H9 (cell line): ENCODE measurements at regions not wholly inside any gene's neighbourhood (a gene's known extent, or its start where the extent isn't known, plus 50 kb on each side); places are given as distances from the start of the nearest gene placed in this dataset.
A peak's percentile ranks its signal among the peaks of the same experiment; 100 is the strongest.

Source experiments
- DNase-seq: peaks from one replicate; pipeline ENCODE4 v3.0.0-alpha.2; 2017
- H2AFZ ChIP-seq: one replicate; pipeline ENCODE4 v1.6.1; 2013; ENCODE audit warnings: mild to moderate bottlenecking, low read length, control low read depth, moderate library complexity
- H2AK5ac ChIP-seq: 2 replicates; pipeline ENCODE4 v1.6.1; 2013; ENCODE audit warnings: low read length, control low read depth, mixed read lengths; ENCODE audit not compliant: insufficient read length
- H2BK120ac ChIP-seq: one replicate; pipeline ENCODE4 v1.6.1; 2013; ENCODE audit warnings: low read depth, mild to moderate bottlenecking, low read length, control low read depth, inconsistent platforms; ENCODE audit not compliant: poor library complexity, severe bottlenecking
- H2BK12ac ChIP-seq: 2 replicates; pipeline ENCODE4 v1.6.1; 2013; ENCODE audit warnings: low read length, control low read depth, mixed read lengths, low read depth; ENCODE audit not compliant: insufficient read length
- H2BK15ac ChIP-seq: 2 replicates; pipeline ENCODE4 v1.6.1; 2013; ENCODE audit warnings: low read depth, low read length, control low read depth
- H2BK20ac ChIP-seq: one replicate; pipeline ENCODE4 v1.6.1; 2013; ENCODE audit warnings: low read depth, mild to moderate bottlenecking, low read length, control low read depth, inconsistent platforms; ENCODE audit not compliant: poor library complexity, severe bottlenecking
- H2BK5ac ChIP-seq: 2 replicates; pipeline ENCODE4 v1.6.1; 2013; ENCODE audit warnings: low read length, control low read depth, mixed read lengths; ENCODE audit not compliant: insufficient read length
- H3K14ac ChIP-seq: 2 replicates; pipeline ENCODE4 v1.6.1; 2013; ENCODE audit warnings: low read length, control low read depth; ENCODE audit not compliant: insufficient read depth
- H3K18ac ChIP-seq: 2 replicates; pipeline ENCODE4 v1.6.1; 2013; ENCODE audit warnings: low read depth, mild to moderate bottlenecking, mixed read lengths, low read length, control low read depth; ENCODE audit not compliant: insufficient read length
- H3K23ac ChIP-seq: 2 replicates; pipeline ENCODE4 v1.6.1; 2013; ENCODE audit warnings: low read length, control low read depth, mixed read lengths, low read depth; ENCODE audit not compliant: insufficient read length
- H3K23me2 ChIP-seq: 2 replicates; pipeline ENCODE4 v1.6.1; 2013; ENCODE audit warnings: low read depth, mild to moderate bottlenecking, mixed read lengths, low read length, control low read depth; ENCODE audit not compliant: insufficient read length, poor library complexity, severe bottlenecking
- H3K27ac ChIP-seq: 2 replicates; pipeline ENCODE4 v1.5.1; 2013; ENCODE audit warnings: low read length, control low read depth, mixed read lengths, low read depth; ENCODE audit not compliant: insufficient read length
- H3K27me3 ChIP-seq: 2 replicates; pipeline ENCODE4 v1.6.1; 2013; ENCODE audit warnings: low read length, control low read depth, inconsistent platforms; ENCODE audit not compliant: insufficient read depth
- H3K4ac ChIP-seq: 2 replicates; pipeline ENCODE4 v1.6.1; 2013; ENCODE audit warnings: low read depth, mild to moderate bottlenecking, control low read depth, inconsistent platforms, low read length, moderate library complexity
- H3K4me1 ChIP-seq: 2 replicates; pipeline ENCODE4 v1.6.1; 2013; ENCODE audit warnings: low read length, control low read depth, inconsistent platforms; ENCODE audit not compliant: insufficient read depth
- H3K4me2 ChIP-seq: 2 replicates; pipeline ENCODE4 v1.6.1; 2013; ENCODE audit warnings: low read length, control low read depth, mixed read lengths; ENCODE audit not compliant: insufficient read length, insufficient read depth
- H3K56ac ChIP-seq: 2 replicates; pipeline ENCODE4 v1.6.1; 2013; ENCODE audit warnings: low read depth, mild to moderate bottlenecking, mixed read lengths, low read length, control low read depth; ENCODE audit not compliant: insufficient read length
- H3K79me1 ChIP-seq: 2 replicates; pipeline ENCODE4 v1.6.1; 2013; ENCODE audit warnings: low read depth, mild to moderate bottlenecking, moderate library complexity, low read length, control low read depth, inconsistent platforms; ENCODE audit not compliant: insufficient read depth, poor library complexity, severe bottlenecking
- H3K79me2 ChIP-seq: 2 replicates; pipeline ENCODE4 v1.6.1; 2013; ENCODE audit warnings: low read length, control low read depth, inconsistent platforms; ENCODE audit not compliant: insufficient read depth
- H3K9ac ChIP-seq: 2 replicates; pipeline ENCODE4 v1.6.1; 2013; ENCODE audit warnings: low read length, control low read depth, mixed read lengths; ENCODE audit not compliant: insufficient read length; ENCODE audit errors: extremely low read depth
- H3K9me3 ChIP-seq: one replicate; pipeline ENCODE4 v1.6.1; 2013; ENCODE audit warnings: low read depth, low read length, inconsistent platforms; ENCODE audit not compliant: control insufficient read depth
- H3T11ph ChIP-seq: one replicate; pipeline ENCODE4 v1.6.1; 2013; ENCODE audit warnings: mild to moderate bottlenecking, low read length, control low read depth, inconsistent platforms
- H4K20me1 ChIP-seq: one replicate; pipeline ENCODE4 v1.6.1; 2013; ENCODE audit not compliant: control insufficient read depth, insufficient read length, insufficient read depth
- H4K5ac ChIP-seq: 2 replicates; pipeline ENCODE4 v1.6.1; 2013; ENCODE audit warnings: low read depth, mild to moderate bottlenecking, mixed read lengths, low read length, control low read depth; ENCODE audit not compliant: insufficient read length
- H4K8ac ChIP-seq: replicated peaks from 2 replicates; pipeline ENCODE4 v1.6.1; 2013; ENCODE audit warnings: low read length, control low read depth, mixed read lengths, low read depth; ENCODE audit not compliant: insufficient read length
- H4K91ac ChIP-seq: 2 replicates; pipeline ENCODE4 v1.6.1; 2013; ENCODE audit warnings: low read depth, mild to moderate bottlenecking, moderate library complexity, mixed read lengths, low read length, control low read depth; ENCODE audit not compliant: insufficient read length
- H3K27ac Mint-ChIP-seq, 3 experiments: 2 replicates in 2 of 3; 3 replicates in 1 of 3; pipeline ENCODE4 v1.8.0; 2020 to 2021; ENCODE audit warnings: mixed read lengths in 3 of 3, mild to moderate bottlenecking in 1 of 3, moderate library complexity in 1 of 3
- H3K27me3 Mint-ChIP-seq: 2 replicates; pipeline ENCODE4 v1.8.0; 2021; ENCODE audit warnings: low read depth, mild to moderate bottlenecking, moderate library complexity, mixed read lengths
- H3K36me3 Mint-ChIP-seq, 3 experiments: 2 replicates in 2 of 3; 3 replicates in 1 of 3; pipeline ENCODE4 v1.8.0; 2020 to 2021; ENCODE audit warnings: low read depth in 3 of 3, mixed read lengths in 3 of 3; ENCODE audit not compliant: insufficient read depth in 1 of 3
- H3K4me1 Mint-ChIP-seq, 2 experiments: 2 replicates each; pipeline ENCODE4 v1.8.0; 2020; ENCODE audit warnings: mixed read lengths in 2 of 2
- H3K4me3 Mint-ChIP-seq, 2 experiments: 2 replicates in 1 of 2; 3 replicates in 1 of 2; pipeline ENCODE4 v1.8.0; 2020 to 2021; ENCODE audit warnings: mild to moderate bottlenecking in 2 of 2, mixed read lengths in 2 of 2, moderate library complexity in 1 of 2
- H3K9me3 Mint-ChIP-seq, 2 experiments: 2 replicates in 1 of 2; 3 replicates in 1 of 2; pipeline ENCODE4 v1.8.0; 2020; ENCODE audit warnings: mild to moderate bottlenecking in 2 of 2, mixed read lengths in 2 of 2, moderate library complexity in 1 of 2
- CTCF ChIP-seq: fragments of 200-600 bp; sonication (generic); conservative IDR thresholded peaks from 3 replicates; pipeline ENCODE4 v1.8.0; 2021; ENCODE audit warnings: antibody characterized with exemption, mild to moderate bottlenecking
- WGBS: extraction: QIAGEN DNeasy Blood & Tissue Kit; methylation state at CpG from one replicate; pipeline ENCODE4 v1.1.7; 2013; ENCODE audit warnings: missing lambda C conversion rate, low lambda C conversion rate, mixed read lengths; ENCODE audit not compliant: insufficient read length; ENCODE audit errors: extremely low coverage; 5-methylcytosine and 5-hydroxymethylcytosine counted together

GRCh38 chr7:24434972-24435371 lies 138.3 kb upstream of the PALS2 start:
- H3T11ph ChIP-seq = no peak overlapping the region
- WGBS = no CpG with 5 or more reads among the region's 4 CpGs
- no peak overlapping the region for H4K5ac ChIP-seq
- peaks cover 30% of the 10 kb centered on the region; the same call in 1 of the 2 replicates for H3K4me1 ChIP-seq
- Mint-ChIP-seq H3K9me3 (peaks cover 3 to 15% of the 10 kb centered on the region in 2 experiments), H3K4me1 (peaks cover 56 to 62% of the 10 kb centered on the region in 2 experiments), H3K36me3 (peaks cover 2 to 6% (median 4%) of the 10 kb centered on the region in 3 experiments; a peak in 2 of 7 replicates), H3K4me3 (peak overlapping the region; percentile 18 to 64), H3K27ac (peak overlapping the region; percentile 55 to 99 (median 55); a peak in 6 of 7 replicates), H3K27me3 (peaks cover 37% of the 10 kb centered on the region)
- no peak overlapping the region for H2BK15ac ChIP-seq
- H3K4me2 ChIP-seq = peak overlapping the region; percentile 40
- H4K8ac ChIP-seq = no peak overlapping the region
- H2AFZ ChIP-seq = no peak overlapping the region
- H3K79me2 ChIP-seq = no peaks in the 10 kb centered on the region
- H3K14ac ChIP-seq = no peak overlapping the region
- peak; percentile 84 for DNase-seq
- no peaks in the 10 kb centered on the region for H3K79me1 ChIP-seq
- no peak overlapping the region for H3K9ac ChIP-seq
- H3K23ac ChIP-seq = no peak overlapping the region
- H3K9me3 ChIP-seq = no peaks in the 10 kb centered on the region
- no peak overlapping the region for H2BK12ac ChIP-seq
- H2BK5ac ChIP-seq = no peak overlapping the region
- H3K27me3 ChIP-seq = no peaks in the 10 kb centered on the region; the same call in 1 of the 2 replicates
- no peak overlapping the region for H2BK120ac ChIP-seq
- no peak for TF ChIP-seq CTCF
- H2BK20ac ChIP-seq = no peak overlapping the region
- no peak overlapping the region for H3K56ac ChIP-seq
- H3K23me2 ChIP-seq = no peaks in the 10 kb centered on the region
- H3K18ac ChIP-seq = no peak overlapping the region
- no peak overlapping the region for H3K4ac ChIP-seq
- H3K27ac ChIP-seq = peak overlapping the region; percentile 58
- H2AK5ac ChIP-seq = no peak overlapping the region
- H4K91ac ChIP-seq = no peak overlapping the region
- no peaks in the 10 kb centered on the region for H4K20me1 ChIP-seq
